ENCODE measurements at regions not wholly inside any gene's neighbourhood (a gene's known extent, or its start where the extent isn't known, plus 50 kb on each side); places are given as distances from the start of the nearest gene placed in this dataset.

- no peak overlapping the region for H3K27ac ChIP-seq (replicated peaks)
- H3K27me3 ChIP-seq (ENCODE audit: insufficient read depth, poor library complexity, severe bottlenecking) = no peaks in the 10 kb centered on the region
- H3K4me3 ChIP-seq (replicated peaks; ENCODE audit: insufficient read depth, low read length) = no peak overlapping the region
- TF ChIP-seq POLR2AphosphoS5 (IDR thresholded peaks at IDR 0.05; ENCODE audit: low read depth) (no peak), REST (IDR thresholded peaks at IDR 0.05; ENCODE audit: insufficient replicate concordance, low read depth) (no peak), SPI1 (IDR thresholded peaks at IDR 0.05; ENCODE audit: borderline replicate concordance, low read depth) (no peak), CTCF (IDR thresholded peaks at IDR 0.05; ENCODE audit: insufficient read depth, low read length) (no peak), GABPA (IDR thresholded peaks at IDR 0.05; ENCODE audit: low read depth) (no peak)
- DNase-seq (ENCODE audit: low read depth in 1 of 2, low spot score in 1 of 2) = no peak
Measured at GRCh38 chr11:38481391-38481790, 1883.4 kb upstream of the RAG2 start.

GRCh38 chr11:38476808-38477575, 1879.0 kb upstream of the RAG2 start:
- no peak for DNase-seq (ENCODE audit: low read depth in 1 of 2, low spot score in 1 of 2)
- Histone ChIP-seq H3K27me3 (ENCODE audit: insufficient read depth, poor library complexity, severe bottlenecking) (no peaks in the 10 kb centered on the region), H3K4me3 (replicated peaks; ENCODE audit: insufficient read depth, low read length) (no peak overlapping the region), H3K27ac (replicated peaks) (no peak overlapping the region)
- TF ChIP-seq SPI1 (IDR thresholded peaks at IDR 0.05; ENCODE audit: borderline replicate concordance, low read depth) = no peak
- TF ChIP-seq REST (IDR thresholded peaks at IDR 0.05; ENCODE audit: insufficient replicate concordance, low read depth) = no peak
- no peak for TF ChIP-seq GABPA (IDR thresholded peaks at IDR 0.05; ENCODE audit: low read depth)
- no peak for TF ChIP-seq CTCF (IDR thresholded peaks at IDR 0.05; ENCODE audit: insufficient read depth, low read length)
- TF ChIP-seq POLR2AphosphoS5 (IDR thresholded peaks at IDR 0.05; ENCODE audit: low read depth) = no peak

- Histone ChIP-seq H3K4me3 (replicated peaks; ENCODE audit: insufficient read depth, low read length) (no peak overlapping the region), H3K27ac (replicated peaks) (no peak overlapping the region), H3K27me3 (ENCODE audit: insufficient read depth, poor library complexity, severe bottlenecking) (no peaks in the 10 kb centered on the region)
- DNase-seq (ENCODE audit: low read depth in 1 of 2, low spot score in 1 of 2) = no peak
- TF ChIP-seq REST (IDR thresholded peaks at IDR 0.05; ENCODE audit: insufficient replicate concordance, low read depth) = no peak
- TF ChIP-seq GABPA (IDR thresholded peaks at IDR 0.05; ENCODE audit: low read depth) = no peak
- TF ChIP-seq SPI1 (IDR thresholded peaks at IDR 0.05; ENCODE audit: borderline replicate concordance, low read depth) = no peak
- no peak for TF ChIP-seq POLR2AphosphoS5 (IDR thresholded peaks at IDR 0.05; ENCODE audit: low read depth)
- TF ChIP-seq CTCF (IDR thresholded peaks at IDR 0.05; ENCODE audit: insufficient read depth, low read length) = no peak
Measured at GRCh38 chr11:38461751-38462150, 1863.7 kb upstream of the RAG2 start.

Data from HL-60 (cell line).